ENCODE measurements at regions not wholly inside any gene's neighbourhood (a gene's known extent, or its start where the extent isn't known, plus 50 kb on each side); places are given as distances from the start of the nearest gene placed in this dataset.
"Not testable (repeated sequence)": the region's sequence is repeated elsewhere in the genome, so short reads cannot be mapped to it uniquely, and the experiment has no call there.

DNA sequence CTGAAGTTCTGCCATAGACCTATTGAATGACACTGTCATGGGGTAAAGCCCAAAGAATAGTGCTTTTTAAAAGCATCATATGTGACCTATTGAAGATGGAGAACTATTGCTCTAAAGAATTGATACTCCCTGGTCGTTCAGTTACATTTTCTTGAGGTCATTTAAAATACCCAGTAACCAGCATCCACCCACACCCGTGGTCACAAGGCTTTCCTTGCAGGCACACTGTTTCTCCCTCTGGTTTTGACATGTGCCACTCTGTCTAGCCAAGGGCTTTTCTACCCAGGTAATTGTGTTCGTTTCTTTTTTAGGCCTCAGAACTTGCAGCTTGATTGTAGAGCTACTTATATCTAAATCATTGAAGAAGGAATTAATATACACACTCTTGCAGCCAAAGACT, 68.3 kb upstream of the LYZL2 start:
- DNase-seq (ENCODE audit: low spot score), result no peak

GRCh38 chr10:30697221-30697620, 67.7 kb upstream of the LYZL2 start:
- DNase-seq (ENCODE audit: low spot score), result not testable (repeated sequence)

DNA sequence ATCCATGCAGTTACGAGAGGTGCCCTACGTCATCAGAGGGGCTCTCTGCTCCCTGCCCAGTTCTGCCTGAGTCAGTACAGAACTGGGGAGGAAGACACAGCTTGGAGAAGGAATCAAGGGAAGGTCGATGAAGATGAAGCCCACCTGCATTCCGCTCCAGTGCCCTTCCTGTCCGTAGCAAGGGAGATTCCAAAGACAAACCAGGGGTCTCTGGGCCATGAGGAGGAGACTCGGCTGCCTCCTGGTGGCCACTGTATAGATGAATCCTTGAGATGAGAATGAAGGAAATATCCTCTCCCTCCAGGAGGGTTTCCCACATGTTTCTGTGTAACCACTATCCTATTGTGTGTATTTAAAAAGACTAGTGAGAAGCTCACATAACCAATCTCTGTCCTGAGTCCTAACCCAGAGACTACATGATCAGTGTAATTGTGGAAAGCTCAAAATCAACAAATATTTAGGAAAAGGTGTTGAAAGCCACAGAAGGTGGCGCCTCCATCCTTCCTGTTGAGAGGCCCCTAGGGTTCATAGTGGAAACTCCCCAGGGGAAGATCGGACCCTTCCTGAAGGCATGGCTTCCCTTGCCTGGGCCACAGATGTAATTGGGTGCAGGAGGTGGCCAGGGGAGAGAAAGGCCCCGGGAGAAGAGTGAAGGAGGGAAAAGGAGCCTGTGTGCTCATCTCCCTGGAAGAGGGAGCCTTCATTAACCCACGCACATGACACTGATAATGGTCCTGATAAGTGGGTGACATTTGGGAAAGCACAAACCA, 67.0 kb upstream of the LYZL2 start:
- DNase-seq (ENCODE audit: low spot score), result not testable (repeated sequence)

DNA sequence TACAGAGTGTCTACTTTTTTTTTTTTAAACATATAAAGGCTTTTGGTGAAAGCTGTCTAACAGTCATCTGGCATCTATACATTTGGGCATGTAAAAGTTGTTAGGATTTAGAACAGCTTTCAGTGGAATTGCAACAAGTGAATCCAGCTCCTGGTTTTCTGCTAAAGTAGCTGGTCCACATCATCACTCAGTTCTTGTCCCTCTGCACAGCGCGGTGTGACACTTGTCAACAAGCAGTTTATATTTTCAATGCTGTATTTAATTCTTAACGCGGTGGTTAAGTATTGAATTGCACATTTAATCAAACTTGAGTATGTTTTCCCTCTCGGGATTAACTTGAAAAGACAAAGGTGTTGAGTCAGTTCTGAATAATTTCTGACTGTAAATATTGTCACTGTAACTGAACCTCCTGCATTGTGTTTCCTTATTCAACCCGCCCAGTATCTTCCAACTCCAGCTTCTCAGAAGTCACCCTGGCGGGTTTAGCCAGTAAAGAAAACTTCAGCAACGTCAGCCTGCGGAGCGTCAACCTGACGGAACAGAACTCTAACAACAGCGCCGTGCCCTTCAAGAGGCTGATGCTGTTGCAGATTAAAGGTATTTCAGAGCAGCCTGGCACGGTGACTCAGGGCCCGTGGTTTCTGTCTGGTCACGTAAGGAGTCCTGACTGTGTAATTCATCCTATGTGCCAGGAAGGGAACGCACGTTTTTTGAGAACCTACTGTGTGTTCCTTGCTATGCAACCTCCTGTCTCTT, 66.1 kb upstream of the LYZL2 start:
- DNase-seq (ENCODE audit: low spot score), result peak; percentile 87

GRCh38 chr10:30694518-30695228, 65.1 kb upstream of the LYZL2 start:
- DNase-seq (ENCODE audit: low spot score), result peak; percentile 71

GRCh38 chr10:30691639-30692015, 62.1 kb upstream of the LYZL2 start:
- no peak for DNase-seq (ENCODE audit: low spot score)

GRCh38 chr10:30690948-30691638, 61.5 kb upstream of the LYZL2 start:
- not testable (repeated sequence) for DNase-seq (ENCODE audit: low spot score)

DNA sequence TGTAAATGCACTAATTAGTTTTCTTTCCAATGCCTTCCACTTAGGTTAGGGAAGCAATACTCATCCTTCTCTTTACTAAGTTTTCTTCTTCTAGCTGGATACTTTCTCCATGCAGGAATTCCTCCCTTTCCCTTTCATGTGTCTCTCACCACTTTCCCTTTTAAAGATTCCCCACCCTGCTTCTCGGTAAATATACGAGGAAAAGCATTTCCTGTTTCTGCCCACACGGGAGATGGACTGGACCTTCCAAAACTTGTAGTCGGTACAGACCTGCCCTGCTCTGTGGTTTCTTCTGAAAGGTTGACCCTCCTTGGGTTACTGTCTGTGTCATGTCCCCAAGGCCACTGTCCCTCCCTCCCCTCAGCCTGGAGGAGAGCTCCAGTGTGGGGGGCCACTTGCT, 58.9 kb upstream of the LYZL2 start:
- DNase-seq (ENCODE audit: low spot score), result no peak

GRCh38 chr10:30687698-30688213, 58.2 kb upstream of the LYZL2 start:
- peak; percentile 91 for DNase-seq (ENCODE audit: low spot score)

DNA sequence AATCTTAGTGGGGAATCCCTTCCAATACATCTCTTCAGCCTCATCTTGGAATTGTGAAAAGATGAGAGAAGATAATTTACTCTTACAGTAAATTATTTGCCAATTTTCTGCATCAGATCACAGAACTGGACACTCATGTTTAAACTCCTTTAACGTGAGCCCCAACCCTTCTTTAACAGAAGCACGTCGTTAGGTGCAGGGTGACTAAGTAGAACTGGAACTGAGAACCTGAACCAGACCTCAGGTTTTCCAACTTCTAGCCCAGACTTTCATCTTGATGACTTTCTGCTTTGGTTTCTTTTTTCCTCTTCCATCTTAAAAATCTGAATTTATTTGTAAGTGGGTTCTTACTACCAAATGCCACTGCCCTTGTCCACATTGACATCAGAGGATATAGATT, 57.2 kb upstream of the LYZL2 start:
- DNase-seq (ENCODE audit: low spot score), result no peak

- no peak for DNase-seq (ENCODE audit: low spot score)
Observed at GRCh38 chr10:30683496-30683895, 53.9 kb upstream of the LYZL2 start.

- DNase-seq (ENCODE audit: low spot score), result peak; percentile 97
Observed at GRCh38 chr10:30682377-30683199, 53.0 kb upstream of the LYZL2 start.

- no peak for DNase-seq (ENCODE audit: low spot score)
Observed at GRCh38 chr10:30680908-30681307, 51.4 kb upstream of the LYZL2 start.

Data from activated CD4-positive, alpha-beta T cell treated with anti-CD3 and anti-CD28 coated beads, Interleukin-2, Interleukin-4, amounts not matched to agents 100 ng/mL and 50 ng/mL, durations not matched to agents 16 hours and 8 hours (primary cell).